Brain microvascular endothelial cell (primary cell): ENCODE measurements at regions not wholly inside any gene's neighbourhood (a gene's known extent, or its start where the extent isn't known, plus 50 kb on each side); places are given as distances from the start of the nearest gene placed in this dataset.

Experiments
- DNase-seq: peaks from one replicate; pipeline ENCODE4 v3.0.0-alpha.2; 2020
- H3K27ac ChIP-seq: fragments of 250-450 bp; sonication (Bioruptor Pico); 2 replicates; pipeline ENCODE4 v1.5.1; 2020; ENCODE audit warnings: mild to moderate bottlenecking, moderate library complexity
- H3K27me3 ChIP-seq: fragments of 250-450 bp; sonication (Bioruptor Pico); replicated peaks from 2 replicates; pipeline ENCODE4 v1.5.1; 2020; ENCODE audit warnings: mild to moderate bottlenecking
- H3K36me3 ChIP-seq: fragments of 250-450 bp; sonication (Bioruptor Pico); replicated peaks from 2 replicates; pipeline ENCODE4 v1.5.1; 2020; ENCODE audit warnings: mild to moderate bottlenecking
- H3K4me3 ChIP-seq: 2 replicates; pipeline ENCODE4 v1.5.1; 2011; ENCODE audit warnings: low read depth, mild to moderate bottlenecking, control low read depth, low read length, moderate library complexity
- CTCF ChIP-seq: IDR thresholded peaks from 2 replicates; pipeline ENCODE4 v1.5.1; 2011; ENCODE audit warnings: low read depth, mild to moderate bottlenecking, moderate library complexity, low read length, control low read depth, inconsistent platforms; ENCODE audit errors: missing control alignments
- in situ Hi-C: cut with HindIII; loops from 2 replicates; pipeline ENCODE4 v1.10.0; 2017; ENCODE audit warnings: low sequenced_read_pairs, low pct_ligation_motif_present

DNA sequence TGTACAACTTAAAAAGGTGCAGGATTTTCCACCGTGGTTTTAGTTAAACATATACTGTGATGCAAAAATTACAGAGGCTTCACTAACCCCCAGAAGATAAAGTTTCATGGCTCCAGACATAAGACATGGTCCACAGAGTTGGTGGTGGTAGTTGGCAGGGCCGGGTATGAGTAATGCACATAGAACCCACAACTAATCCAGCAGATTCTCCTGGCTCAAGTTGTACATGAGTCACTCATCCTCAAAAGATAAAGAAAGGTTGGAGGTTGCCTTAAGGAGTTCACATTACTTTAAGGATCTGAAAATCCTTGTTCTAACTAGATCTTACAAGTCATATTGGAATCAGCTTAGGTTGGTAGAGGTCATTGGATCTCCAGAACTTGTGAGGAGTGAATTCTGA lies 98.3 kb upstream of the ZBTB20 start:
- no peaks in the 10 kb centered on the region for H3K36me3 ChIP-seq
- in situ Hi-C loops = no loop called here
- no peak for TF ChIP-seq CTCF
- H3K27ac ChIP-seq = peak overlapping the region; percentile 48
- no peaks in the 10 kb centered on the region for H3K27me3 ChIP-seq
- no peak overlapping the region for H3K4me3 ChIP-seq
- peak; percentile 96 for DNase-seq

GRCh38 chr3:115245899-115246298 lies 98.8 kb upstream of the ZBTB20 start:
- Histone ChIP-seq H3K27me3 (no peaks in the 10 kb centered on the region), H3K36me3 (no peaks in the 10 kb centered on the region), H3K27ac (peak overlapping the region; percentile 48), H3K4me3 (no peak overlapping the region)
- TF ChIP-seq CTCF = no peak
- in situ Hi-C loops = no loop called here
- DNase-seq = peak; percentile 35

DNA sequence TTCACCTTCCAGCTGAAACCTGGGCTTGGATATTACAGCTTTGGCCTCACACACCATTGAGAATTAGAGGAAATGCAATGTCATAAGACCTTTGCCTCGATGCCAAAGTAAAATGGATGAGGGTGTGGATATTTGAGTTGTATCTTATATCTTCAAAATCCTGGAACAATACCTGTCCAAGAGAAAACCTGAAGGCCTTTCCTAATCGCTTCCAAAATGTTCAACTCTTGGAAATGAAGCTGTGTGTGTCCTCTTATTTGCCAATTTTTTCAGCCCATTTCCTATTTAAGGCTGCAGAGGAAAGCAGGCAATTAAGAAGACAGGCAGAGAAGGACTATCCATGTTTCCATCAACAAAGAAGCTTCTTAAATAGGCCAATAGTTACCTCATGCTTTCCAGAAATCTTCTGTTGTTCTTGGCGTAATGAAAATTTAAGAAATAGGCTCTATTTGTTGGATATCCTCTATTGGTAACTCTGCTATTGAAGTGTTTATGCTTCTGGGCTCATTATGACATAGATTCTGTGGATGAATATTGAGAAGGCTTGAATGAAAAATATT lies 99.5 kb upstream of the ZBTB20 start:
- no peak overlapping the region for H3K27ac ChIP-seq
- no peak overlapping the region for H3K4me3 ChIP-seq
- H3K27me3 ChIP-seq = no peaks in the 10 kb centered on the region
- in situ Hi-C loops = no loop called here
- no peaks in the 10 kb centered on the region for H3K36me3 ChIP-seq
- no peak for TF ChIP-seq CTCF
- no peak for DNase-seq

GRCh38 chr3:115248274-115248673 lies 101.2 kb upstream of the ZBTB20 start:
- Histone ChIP-seq H3K4me3 (no peak overlapping the region), H3K27ac (peak overlapping the region; percentile 12), H3K36me3 (no peaks in the 10 kb centered on the region), H3K27me3 (no peaks in the 10 kb centered on the region)
- no peak for DNase-seq
- no peak for TF ChIP-seq CTCF
- in situ Hi-C loops = no loop called here

DNA sequence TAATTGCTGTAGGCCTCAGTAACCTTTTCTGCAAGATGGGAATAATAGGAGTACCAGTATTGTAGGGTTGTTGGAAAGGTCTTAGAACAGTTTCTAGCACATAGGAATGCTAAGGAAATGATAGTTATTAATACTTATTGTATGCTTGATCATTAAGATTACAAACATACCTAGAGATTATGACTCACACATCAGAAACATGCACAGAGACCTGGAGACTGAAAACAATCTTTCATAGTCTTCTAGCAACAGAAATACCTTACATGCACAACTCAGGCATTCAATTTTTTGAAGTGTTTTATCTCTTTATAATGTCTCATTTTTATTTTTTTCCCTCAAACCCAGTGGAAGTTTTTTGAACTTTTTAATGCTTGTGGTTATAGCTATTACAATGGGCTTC lies 104.4 kb upstream of the ZBTB20 start:
- no peak overlapping the region for H3K27ac ChIP-seq
- DNase-seq = no peak
- H3K4me3 ChIP-seq = no peak overlapping the region
- TF ChIP-seq CTCF = no peak
- H3K27me3 ChIP-seq = no peaks in the 10 kb centered on the region
- in situ Hi-C loops = no loop called here
- no peaks in the 10 kb centered on the region for H3K36me3 ChIP-seq

- H3K27ac ChIP-seq = no peak overlapping the region
- no peaks in the 10 kb centered on the region for H3K27me3 ChIP-seq
- in situ Hi-C loops = no loop called here
- TF ChIP-seq CTCF = no peak
- no peak for DNase-seq
- no peak overlapping the region for H3K4me3 ChIP-seq
- no peaks in the 10 kb centered on the region for H3K36me3 ChIP-seq
Observed at GRCh38 chr3:115252679-115253078, 105.6 kb upstream of the ZBTB20 start.
